ENCODE measurements at regions not wholly inside any gene's neighbourhood (a gene's known extent, or its start where the extent isn't known, plus 50 kb on each side); places are given as distances from the start of the nearest gene placed in this dataset.

DNA sequence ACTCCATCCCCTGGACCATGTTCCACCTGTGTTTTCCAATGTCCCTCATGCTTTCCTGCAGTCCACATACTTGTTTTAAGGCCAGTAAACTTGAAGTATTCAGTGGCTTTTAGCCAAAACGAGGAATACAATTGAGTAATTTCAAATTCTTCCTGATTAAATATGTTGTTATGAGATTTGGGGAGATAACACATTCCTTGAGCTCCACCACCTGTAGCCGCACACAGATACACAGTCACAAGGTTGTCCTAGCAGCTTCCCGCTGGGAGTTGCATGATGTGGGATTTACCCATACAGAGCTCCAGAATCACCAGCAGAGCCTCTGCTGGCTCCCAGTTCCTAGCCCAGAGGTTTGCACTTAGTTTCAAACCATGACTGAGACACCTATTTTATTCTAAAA, 53.6 kb upstream of the FRY start:
- no peak for TF ChIP-seq EZH2 (IDR thresholded peaks at IDR 0.05; ENCODE audit: low read depth, unreplicated experiment)
- TF ChIP-seq, protein P1, sequence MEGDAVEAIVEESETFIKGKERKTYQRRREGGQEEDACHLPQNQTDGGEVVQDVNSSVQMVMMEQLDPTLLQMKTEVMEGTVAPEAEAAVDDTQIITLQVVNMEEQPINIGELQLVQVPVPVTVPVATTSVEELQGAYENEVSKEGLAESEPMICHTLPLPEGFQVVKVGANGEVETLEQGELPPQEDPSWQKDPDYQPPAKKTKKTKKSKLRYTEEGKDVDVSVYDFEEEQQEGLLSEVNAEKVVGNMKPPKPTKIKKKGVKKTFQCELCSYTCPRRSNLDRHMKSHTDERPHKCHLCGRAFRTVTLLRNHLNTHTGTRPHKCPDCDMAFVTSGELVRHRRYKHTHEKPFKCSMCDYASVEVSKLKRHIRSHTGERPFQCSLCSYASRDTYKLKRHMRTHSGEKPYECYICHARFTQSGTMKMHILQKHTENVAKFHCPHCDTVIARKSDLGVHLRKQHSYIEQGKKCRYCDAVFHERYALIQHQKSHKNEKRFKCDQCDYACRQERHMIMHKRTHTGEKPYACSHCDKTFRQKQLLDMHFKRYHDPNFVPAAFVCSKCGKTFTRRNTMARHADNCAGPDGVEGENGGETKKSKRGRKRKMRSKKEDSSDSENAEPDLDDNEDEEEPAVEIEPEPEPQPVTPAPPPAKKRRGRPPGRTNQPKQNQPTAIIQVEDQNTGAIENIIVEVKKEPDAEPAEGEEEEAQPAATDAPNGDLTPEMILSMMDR (conservative IDR thresholded peaks at IDR 0.05; ENCODE audit: low read depth in 2 of 2) = no peak
- no peak for TF ChIP-seq JUNB (IDR thresholded peaks at IDR 0.05; ENCODE audit: unreplicated experiment)
- no peak for TF ChIP-seq EZH2phosphoT487 (IDR thresholded peaks at IDR 0.05; ENCODE audit: unreplicated experiment)
- TF ChIP-seq, protein P2, sequence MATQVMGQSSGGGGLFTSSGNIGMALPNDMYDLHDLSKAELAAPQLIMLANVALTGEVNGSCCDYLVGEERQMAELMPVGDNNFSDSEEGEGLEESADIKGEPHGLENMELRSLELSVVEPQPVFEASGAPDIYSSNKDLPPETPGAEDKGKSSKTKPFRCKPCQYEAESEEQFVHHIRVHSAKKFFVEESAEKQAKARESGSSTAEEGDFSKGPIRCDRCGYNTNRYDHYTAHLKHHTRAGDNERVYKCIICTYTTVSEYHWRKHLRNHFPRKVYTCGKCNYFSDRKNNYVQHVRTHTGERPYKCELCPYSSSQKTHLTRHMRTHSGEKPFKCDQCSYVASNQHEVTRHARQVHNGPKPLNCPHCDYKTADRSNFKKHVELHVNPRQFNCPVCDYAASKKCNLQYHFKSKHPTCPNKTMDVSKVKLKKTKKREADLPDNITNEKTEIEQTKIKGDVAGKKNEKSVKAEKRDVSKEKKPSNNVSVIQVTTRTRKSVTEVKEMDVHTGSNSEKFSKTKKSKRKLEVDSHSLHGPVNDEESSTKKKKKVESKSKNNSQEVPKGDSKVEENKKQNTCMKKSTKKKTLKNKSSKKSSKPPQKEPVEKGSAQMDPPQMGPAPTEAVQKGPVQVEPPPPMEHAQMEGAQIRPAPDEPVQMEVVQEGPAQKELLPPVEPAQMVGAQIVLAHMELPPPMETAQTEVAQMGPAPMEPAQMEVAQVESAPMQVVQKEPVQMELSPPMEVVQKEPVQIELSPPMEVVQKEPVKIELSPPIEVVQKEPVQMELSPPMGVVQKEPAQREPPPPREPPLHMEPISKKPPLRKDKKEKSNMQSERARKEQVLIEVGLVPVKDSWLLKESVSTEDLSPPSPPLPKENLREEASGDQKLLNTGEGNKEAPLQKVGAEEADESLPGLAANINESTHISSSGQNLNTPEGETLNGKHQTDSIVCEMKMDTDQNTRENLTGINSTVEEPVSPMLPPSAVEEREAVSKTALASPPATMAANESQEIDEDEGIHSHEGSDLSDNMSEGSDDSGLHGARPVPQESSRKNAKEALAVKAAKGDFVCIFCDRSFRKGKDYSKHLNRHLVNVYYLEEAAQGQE (IDR thresholded peaks at IDR 0.05; ENCODE audit: unreplicated experiment) = no peak
- TF ChIP-seq, protein P3, sequence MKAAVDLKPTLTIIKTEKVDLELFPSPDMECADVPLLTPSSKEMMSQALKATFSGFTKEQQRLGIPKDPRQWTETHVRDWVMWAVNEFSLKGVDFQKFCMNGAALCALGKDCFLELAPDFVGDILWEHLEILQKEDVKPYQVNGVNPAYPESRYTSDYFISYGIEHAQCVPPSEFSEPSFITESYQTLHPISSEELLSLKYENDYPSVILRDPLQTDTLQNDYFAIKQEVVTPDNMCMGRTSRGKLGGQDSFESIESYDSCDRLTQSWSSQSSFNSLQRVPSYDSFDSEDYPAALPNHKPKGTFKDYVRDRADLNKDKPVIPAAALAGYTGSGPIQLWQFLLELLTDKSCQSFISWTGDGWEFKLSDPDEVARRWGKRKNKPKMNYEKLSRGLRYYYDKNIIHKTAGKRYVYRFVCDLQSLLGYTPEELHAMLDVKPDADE (IDR thresholded peaks at IDR 0.05) = no peak
- TF ChIP-seq CREB1 (CRISPR knock-in tag; IDR thresholded peaks at IDR 0.05; ENCODE audit: low read depth) = no peak
- TF ChIP-seq STAT1 (IDR thresholded peaks at IDR 0.05; ENCODE audit: unreplicated experiment) = no peak
- TF ChIP-seq POLR2AphosphoS5 (IDR thresholded peaks at IDR 0.05; ENCODE audit: low read depth) = no peak
- no peak for TF ChIP-seq ZNF114 (CRISPR knock-in tag; IDR thresholded peaks at IDR 0.05)

Data from GM23338 (cell line).